K562 (cell line): ENCODE measurements at regions not wholly inside any gene's neighbourhood (a gene's known extent, or its start where the extent isn't known, plus 50 kb on each side); places are given as distances from the start of the nearest gene placed in this dataset.

Experiments
- CHD1 ChIP-seq: fragments of 200-600 bp; sonication (generic); IDR thresholded peaks from one replicate; pipeline ENCODE4 v1.6.1; 2012; ENCODE audit warnings: mild to moderate bottlenecking, moderate library complexity, low read length, inconsistent platforms
- FOS ChIP-seq: IDR thresholded peaks from 3 replicates; pipeline ENCODE4 v1.6.1; 2011; ENCODE audit not compliant: insufficient read length; ENCODE audit errors: extremely low read depth
- FOXM1 ChIP-seq, 2 experiments: fragments of 450-650 bp in 1 of 2; sonication (generic) in 1 of 2; formaldehyde crosslinking in 1 of 2; IDR thresholded peaks; 2 replicates each; pipeline versions ENCODE4 v1.6.1 to v1.9.0; 2017 to 2022; ENCODE audit warnings: low read depth in 2 of 2, mild to moderate bottlenecking in 2 of 2, missing genetic modification reagents in 1 of 2, moderate library complexity in 1 of 2
- MLLT1 ChIP-seq, 2 experiments: fragments of 450-650 bp; IDR thresholded peaks; 2 replicates each; pipeline ENCODE4 v1.6.1; 2016
- NKRF ChIP-seq: fragments of 450-650 bp; IDR thresholded peaks from 2 replicates; pipeline ENCODE4 v1.6.1; 2016; ENCODE audit warnings: borderline replicate concordance
- NRF1 ChIP-seq, 2 experiments: fragments of 450-650 bp; IDR thresholded peaks in 1 of 2; conservative IDR thresholded peaks in 1 of 2; 2 replicates each; pipeline ENCODE4 v1.6.1; 2014; ENCODE audit warnings: mild to moderate bottlenecking in 2 of 2
- POLR2AphosphoS2 ChIP-seq: IDR thresholded peaks from 2 replicates; pipeline ENCODE4 v1.6.1; 2012; ENCODE audit warnings: low read length, improper control_type of control experiment
- POLR3A ChIP-seq: IDR thresholded peaks from 2 replicates; pipeline ENCODE4 v1.6.1; 2011; ENCODE audit warnings: borderline replicate concordance, mild to moderate bottlenecking, moderate library complexity; ENCODE audit not compliant: insufficient read length, insufficient read depth; ENCODE audit errors: extremely low read depth
- SRSF3 ChIP-seq: fragments of 200-400 bp; formaldehyde crosslinking; IDR thresholded peaks from 2 replicates; pipeline ENCODE4 v1.6.1; 2016; ENCODE audit warnings: mild to moderate bottlenecking, low read length, moderate library complexity; ENCODE audit not compliant: insufficient read depth
- ZNF740 ChIP-seq, 3 experiments: fragments of 200-800 bp in 1 of 3; sonication (Bioruptor generic) in 1 of 3; sonication (generic) in 1 of 3; formaldehyde crosslinking in 1 of 3; IDR thresholded peaks; 2 replicates each; pipeline versions ENCODE4 v1.6.1 to v1.8.0; 2016 to 2022; ENCODE audit warnings: mild to moderate bottlenecking in 2 of 3, missing compliant biosample characterization in 2 of 3, missing genetic modification characterization in 2 of 3, missing genetic modification reagents in 1 of 3

GRCh38 chr15:31243895-31244294 lies 82.7 kb upstream of the KLF13 start:
- TF ChIP-seq NKRF (no peak), POLR3A (no peak), ZNF740 (CRISPR knock-in tag; IDR thresholded peaks at IDR 0.05) (no peak), ZNF740 (tag; IDR thresholded peaks at IDR 0.05) (no peak), NRF1 (conservative IDR thresholded peaks at IDR 0.05 in 1 of 2, IDR thresholded peaks at IDR 0.05 in 1 of 2) (no peak), CHD1 (no peak), SRSF3 (no peak), MLLT1 (IDR thresholded peaks at IDR 0.05) (no peak), FOXM1 (IDR thresholded peaks at IDR 0.05; ENCODE audit: low read depth) (no peak), FOXM1 (CRISPR knock-in tag; IDR thresholded peaks at IDR 0.05; ENCODE audit: low read depth) (no peak), FOS (no peak), POLR2AphosphoS2 (no peak)
